HepG2 (cell line): ENCODE measurements at regions not wholly inside any gene's neighbourhood (a gene's known extent, or its start where the extent isn't known, plus 50 kb on each side); places are given as distances from the start of the nearest gene placed in this dataset.

Experiments
- ATAC-seq: fragments of 200-7000 bp; cut with Tn5 transposase; 3 replicates; pipeline ENCODE4 v1.9.1; 2020; ENCODE audit warnings: mild to moderate bottlenecking, moderate library complexity
- BruUV-seq: library from RNA; stranded (reverse); fragments of 400-500 nt; replicated peaks from 2 replicates; lab custom pipeline; 2021; lab: Mats Ljungman, UMichigan
- CTCF ChIA-PET: fragments of 300-600 bp; formaldehyde crosslinking; extraction: SDS; loops from one replicate; lab custom pipeline; 2021; ENCODE audit warnings: low total read pairs, inconsistent platforms, low intra/inter-chr PET ratio; lab: Yijun Ruan, JAX
- POLR2A ChIA-PET: fragments of 350-600 bp; sonication (Branson Sonifier 250); formaldehyde crosslinking; loops from one replicate; lab custom pipeline; 2020; ENCODE audit warnings: antibody characterized with exemption, inconsistent platforms; lab: Yijun Ruan, JAX
- DNase-seq: peaks from one replicate; pipeline ENCODE4 v3.0.0-alpha.2; 2015; ENCODE audit warnings: low spot score
- FAIRE-seq: peaks from 3 replicates; lab custom pipeline; 2011; peaks lifted over from hg19 to GRCh38; lab: Jason Lieb, UNC
- H2AFZ ChIP-seq: one replicate; pipeline ENCODE4 v1.6.1; 2011; ENCODE audit warnings: low read length, inconsistent platforms
- H3K27ac ChIP-seq: fragments of 300-600 bp; 3 replicates; pipeline ENCODE4 v1.8.0; 2011; ENCODE audit warnings: mixed run types, mild to moderate bottlenecking, mixed read lengths, low read length, inconsistent platforms; ENCODE audit not compliant: insufficient read depth; ENCODE audit errors: extremely low read length
- H3K27me3 ChIP-seq, 2 experiments: fragments of 200-600 bp in 1 of 2; 2 replicates in 1 of 2; 3 replicates in 1 of 2; pipeline versions ENCODE4 v1.6.0 to v1.8.0; 2011; ENCODE audit warnings: low read length in 2 of 2, mild to moderate bottlenecking in 2 of 2, moderate library complexity in 2 of 2, inconsistent platforms in 1 of 2; ENCODE audit not compliant: insufficient read depth in 2 of 2, control insufficient read depth in 1 of 2
- H3K36me3 ChIP-seq, 2 experiments: fragments of 200-600 bp in 1 of 2; replicated peaks in 1 of 2; 2 replicates in 1 of 2; 3 replicates in 1 of 2; pipeline versions ENCODE4 v1.5.1 to v1.8.0; 2011; ENCODE audit warnings: low read length in 2 of 2, inconsistent platforms in 1 of 2; ENCODE audit not compliant: insufficient read depth in 2 of 2, control insufficient read depth in 1 of 2
- H3K4me1 ChIP-seq: 2 replicates; pipeline ENCODE4 v1.5.1; 2012; ENCODE audit warnings: low read length, inconsistent platforms; ENCODE audit not compliant: insufficient read depth
- H3K4me2 ChIP-seq: 2 replicates; pipeline ENCODE4 v1.6.0; 2011; ENCODE audit warnings: low read depth, low read length, inconsistent platforms
- H3K4me3 ChIP-seq, 3 experiments: fragments of 200-600 bp in 1 of 3; sonication (generic), shearing (Covaris generic) in 1 of 3; replicated peaks in 1 of 3; 2 replicates each; pipeline ENCODE4 v1.5.1; 2011 to 2016; ENCODE audit warnings: low read length in 3 of 3, inconsistent platforms in 2 of 3, low read depth in 2 of 3, mild to moderate bottlenecking in 2 of 3, control low read depth in 1 of 3, mixed read lengths in 1 of 3; ENCODE audit not compliant: insufficient read depth in 1 of 3
- H3K79me2 ChIP-seq: one replicate; pipeline ENCODE4 v1.6.1; 2011; ENCODE audit warnings: low read length, inconsistent platforms; ENCODE audit not compliant: insufficient read depth
- H3K9ac ChIP-seq: 2 replicates; pipeline ENCODE4 v1.6.0; 2011; ENCODE audit warnings: mild to moderate bottlenecking, low read depth, low read length, inconsistent platforms; ENCODE audit not compliant: insufficient read depth
- H3K9me3 ChIP-seq: 2 replicates; pipeline ENCODE4 v1.5.1; 2012; ENCODE audit warnings: mild to moderate bottlenecking, low read length
- H4K20me1 ChIP-seq: 2 replicates; pipeline ENCODE4 v1.6.0; 2011; ENCODE audit warnings: inconsistent platforms, mild to moderate bottlenecking, low read length, moderate library complexity; ENCODE audit not compliant: insufficient read depth
- CBX1 ChIP-seq: IDR thresholded peaks from one replicate; pipeline ENCODE4 v1.6.1; 2016; ENCODE audit warnings: antibody characterized with exemption, low read depth
- IRF9 ChIP-seq: sonication (generic); formaldehyde crosslinking; IDR thresholded peaks from 2 replicates; pipeline ENCODE4 v1.8.0; 2022; ENCODE audit warnings: missing genetic modification reagents, mild to moderate bottlenecking, borderline replicate concordance
- PAWR ChIP-seq: sonication (generic); formaldehyde crosslinking; IDR thresholded peaks from 2 replicates; pipeline ENCODE4 v1.4.0; 2020; ENCODE audit warnings: missing genetic modification reagents, mild to moderate bottlenecking, borderline replicate concordance
- PHF8 ChIP-seq: sonication (generic); formaldehyde crosslinking; IDR thresholded peaks from 2 replicates; pipeline ENCODE4 v1.5.0; 2020; ENCODE audit warnings: missing genetic modification reagents
- TFAP4 ChIP-seq: sonication (generic); IDR thresholded peaks from 2 replicates; pipeline ENCODE4 v1.6.1; 2016; ENCODE audit warnings: low read depth, borderline replicate concordance
- THYN1 ChIP-seq: sonication (generic); formaldehyde crosslinking; IDR thresholded peaks from 2 replicates; pipeline ENCODE4 v1.8.1; 2023; ENCODE audit warnings: low read depth, mild to moderate bottlenecking, moderate library complexity, missing genetic modification reagents, borderline replicate concordance
- TOPORS ChIP-seq: sonication (generic); formaldehyde crosslinking; IDR thresholded peaks from 2 replicates; pipeline ENCODE4 v1.8.0; 2023; ENCODE audit warnings: mild to moderate bottlenecking, missing genetic modification reagents
- ZNF10 ChIP-seq: sonication (generic); formaldehyde crosslinking; IDR thresholded peaks from 2 replicates; pipeline ENCODE4 v1.4.0; 2020; ENCODE audit warnings: mild to moderate bottlenecking, low read depth, missing genetic modification reagents, borderline replicate concordance
- ZNF160 ChIP-seq: sonication (generic); formaldehyde crosslinking; IDR thresholded peaks from 2 replicates; pipeline ENCODE4 v1.8.0; 2022; ENCODE audit warnings: mild to moderate bottlenecking, inconsistent platforms, missing genetic modification reagents
- ZNF205 ChIP-seq: IDR thresholded peaks from 2 replicates; pipeline ENCODE4 v1.6.1; 2018; ENCODE audit warnings: missing biosample characterization, missing genetic modification reagents
- ZNF552 ChIP-seq: sonication (generic); formaldehyde crosslinking; IDR thresholded peaks from 2 replicates; pipeline ENCODE4 v1.9.0; 2022; ENCODE audit warnings: missing genetic modification reagents, mild to moderate bottlenecking, borderline replicate concordance
- WGBS: methylation state at CpG from one replicate; pipeline ENCODE4 v1.1.6; 2017; ENCODE audit warnings: low lambda C conversion rate; 5-methylcytosine and 5-hydroxymethylcytosine counted together
- in situ Hi-C: cut with HindIII; loops from 2 replicates; pipeline ENCODE4 v1.10.0; 2017; ENCODE audit warnings: low pct_unique_long_range_greater_than_20kb; ENCODE audit not compliant: extremely low pct_ligation_motif_present
- intact Hi-C: fragments of 100-400 bp; cut with micrococcal nuclease; formaldehyde crosslinking; loops from one replicate; pipeline ENCODE4 v1.10.0; 2022; ENCODE audit not compliant: unreplicated experiment

- H3K4me1 ChIP-seq, result no peaks in the 10 kb centered on the region
- POLR2A ChIA-PET, result no interaction called here
- in situ Hi-C loops, result loop anchor here (25.0 kb wide), 2 partner anchors 250 to 875 kb away; no protein-coding TSS in a partner anchor
- no peak overlapping the region for H3K4me2 ChIP-seq
- no peaks in the 10 kb centered on the region for H3K9me3 ChIP-seq
- no peaks in the 10 kb centered on the region for H3K27me3 ChIP-seq
- no peak overlapping the region for H3K27ac ChIP-seq
- 67% methylated on average over 1 of the region's 1 CpG for WGBS
- H3K79me2 ChIP-seq, result no peaks in the 10 kb centered on the region
- FAIRE-seq (no peak), ATAC-seq (no peak), DNase-seq (no peak)
- H2AFZ ChIP-seq, result no peak overlapping the region
- H4K20me1 ChIP-seq, result no peaks in the 10 kb centered on the region
- CTCF ChIA-PET, result no interaction called here
- H3K4me3 ChIP-seq, result no peak overlapping the region
- intact Hi-C loops, result no loop called here
- H3K9ac ChIP-seq, result no peak overlapping the region
- H3K36me3 ChIP-seq, result no peaks in the 10 kb centered on the region
- BruUV-seq, result no TSS peak
- TF ChIP-seq ZNF205 (no peak), CBX1 (no peak), TOPORS (CRISPR knock-in tag) (no peak), ZNF10 (CRISPR knock-in tag) (no peak)
Measured at GRCh38 chr7:113412410-113412809, 294.1 kb upstream of the SMIM30 start.

GRCh38 chr7:113410796-113411195 lies 292.4 kb upstream of the SMIM30 start:
- H3K4me3 ChIP-seq, result no peak overlapping the region
- in situ Hi-C loops, result loop anchor here (25.0 kb wide), 2 partner anchors 248 to 873 kb away; no protein-coding TSS in a partner anchor
- DNase-seq, result no peak
- TF ChIP-seq ZNF552 (CRISPR knock-in tag) (no peak), PHF8 (CRISPR knock-in tag) (no peak), PAWR (no peak), TFAP4 (no peak), IRF9 (CRISPR knock-in tag) (no peak), ZNF160 (no peak), THYN1 (CRISPR knock-in tag) (no peak)
- TF ChIP-seq, all 625 proteins: peak for 0
- intact Hi-C loops, result no loop called here
- FAIRE-seq (no peak), ATAC-seq (no peak)
- Histone ChIP-seq H3K27me3 (no peaks in the 10 kb centered on the region), H2AFZ (no peak overlapping the region), H3K4me1 (no peaks in the 10 kb centered on the region), H3K9ac (no peak overlapping the region), H3K79me2 (no peaks in the 10 kb centered on the region), H3K36me3 (no peaks in the 10 kb centered on the region), H3K27ac (no peak overlapping the region), H3K9me3 (no peaks in the 10 kb centered on the region), H3K4me2 (no peak overlapping the region), H4K20me1 (no peaks in the 10 kb centered on the region)
- ChIA-PET POLR2A (no interaction called here), CTCF (no interaction called here)
- WGBS, result 40% methylated on average over 1 of the region's 1 CpG
- no TSS peak for BruUV-seq
